ENCODE measurements at regions not wholly inside any gene's neighbourhood (a gene's known extent, or its start where the extent isn't known, plus 50 kb on each side); places are given as distances from the start of the nearest gene placed in this dataset.

- WGBS, 2 donors: 66 to 74% methylated on average over 5 of the region's 5 CpGs
- Histone ChIP-seq H3K36me3 (ENCODE audit: control insufficient read depth in 4 of 4, insufficient read depth in 4 of 4, low read length in 4 of 4) (no peaks in the 10 kb centered on the region), H3K9ac (ENCODE audit: insufficient read depth in 1 of 2, low read length in 2 of 2) (no peak overlapping the region), H3K9me3 (ENCODE audit: control insufficient read depth in 4 of 4, insufficient read depth in 3 of 4, low read length in 3 of 4) (no peaks in the 10 kb centered on the region), H3K4me1 (ENCODE audit: control insufficient read depth in 5 of 5, insufficient read depth in 5 of 5, low read length in 5 of 5) (peaks cover 0 to 18% (median 3%) of the 10 kb centered on the region in 5 donors), H3K4me3 (no peak overlapping the region), H3K27ac (ENCODE audit: low read depth in 1 of 2, low read length in 1 of 2) (no peak overlapping the region), H3K27me3 (ENCODE audit: control insufficient read depth in 3 of 3, insufficient read depth in 3 of 3, low read length in 2 of 3) (no peaks in the 10 kb centered on the region)
- no peak for TF ChIP-seq CTCF (IDR thresholded peaks at IDR 0.05; ENCODE audit: control extremely low read depth, extremely low read depth)
- ATAC-seq (ENCODE audit: insufficient read depth, low FRiP score) (no peak), DNase-seq (no peak)
Measured at GRCh38 chr9:107975426-107976010, 485.9 kb upstream of the KLF4 start.

GRCh38 chr9:107973451-107973850, 483.9 kb upstream of the KLF4 start:
- Histone ChIP-seq H3K4me3 (no peak overlapping the region), H3K4me1 (ENCODE audit: control insufficient read depth in 5 of 5, insufficient read depth in 5 of 5, low read length in 5 of 5) (peaks cover 0 to 19% (median 5%) of the 10 kb centered on the region in 5 donors), H3K27me3 (ENCODE audit: control insufficient read depth in 3 of 3, insufficient read depth in 3 of 3, low read length in 2 of 3) (no peaks in the 10 kb centered on the region), H3K36me3 (ENCODE audit: control insufficient read depth in 4 of 4, insufficient read depth in 4 of 4, low read length in 4 of 4) (no peaks in the 10 kb centered on the region), H3K9ac (ENCODE audit: insufficient read depth in 1 of 2, low read length in 2 of 2) (no peak overlapping the region), H3K27ac (ENCODE audit: low read depth in 1 of 2, low read length in 1 of 2) (no peak overlapping the region), H3K9me3 (ENCODE audit: control insufficient read depth in 4 of 4, insufficient read depth in 3 of 4, low read length in 3 of 4) (no peaks in the 10 kb centered on the region)
- DNase-seq: no peak
- no peak for TF ChIP-seq CTCF (IDR thresholded peaks at IDR 0.05; ENCODE audit: control extremely low read depth, extremely low read depth)
- WGBS, 2 donors: 94 to 100% methylated on average over 1 of the region's 1 CpG
- ATAC-seq (ENCODE audit: insufficient read depth, low FRiP score): no peak

GRCh38 chr9:107972346-107972745, 482.8 kb upstream of the KLF4 start:
- H3K27me3 ChIP-seq (ENCODE audit: control insufficient read depth in 3 of 3, insufficient read depth in 3 of 3, low read length in 2 of 3): no peaks in the 10 kb centered on the region
- no peaks in the 10 kb centered on the region for H3K9me3 ChIP-seq (ENCODE audit: control insufficient read depth in 4 of 4, insufficient read depth in 3 of 4, low read length in 3 of 4)
- no peak overlapping the region for H3K9ac ChIP-seq (ENCODE audit: insufficient read depth in 1 of 2, low read length in 2 of 2)
- WGBS, 2 donors: 68 to 74% methylated on average over 7 of the region's 7 CpGs
- TF ChIP-seq CTCF (IDR thresholded peaks at IDR 0.05; ENCODE audit: control extremely low read depth, extremely low read depth): no peak
- no peak overlapping the region for H3K27ac ChIP-seq (ENCODE audit: low read depth in 1 of 2, low read length in 1 of 2)
- DNase-seq (peak; percentile 17 to 82 (median 78)), ATAC-seq (ENCODE audit: insufficient read depth, low FRiP score) (no peak)
- H3K4me1 ChIP-seq (ENCODE audit: control insufficient read depth in 5 of 5, insufficient read depth in 5 of 5, low read length in 5 of 5): peaks cover 0 to 21% (median 5%) of the 10 kb centered on the region in 5 donors
- H3K36me3 ChIP-seq (ENCODE audit: control insufficient read depth in 4 of 4, insufficient read depth in 4 of 4, low read length in 4 of 4): no peaks in the 10 kb centered on the region
- H3K4me3 ChIP-seq: no peak overlapping the region

GRCh38 chr9:107971241-107971640, 481.7 kb upstream of the KLF4 start:
- Histone ChIP-seq H3K27me3 (ENCODE audit: control insufficient read depth in 3 of 3, insufficient read depth in 3 of 3, low read length in 2 of 3) (no peaks in the 10 kb centered on the region), H3K4me1 (ENCODE audit: control insufficient read depth in 5 of 5, insufficient read depth in 5 of 5, low read length in 5 of 5) (peaks cover 0 to 19% (median 5%) of the 10 kb centered on the region in 5 donors), H3K36me3 (ENCODE audit: control insufficient read depth in 4 of 4, insufficient read depth in 4 of 4, low read length in 4 of 4) (no peaks in the 10 kb centered on the region), H3K27ac (ENCODE audit: low read depth in 1 of 2, low read length in 1 of 2) (no peak overlapping the region), H3K9ac (ENCODE audit: insufficient read depth in 1 of 2, low read length in 2 of 2) (no peak overlapping the region), H3K4me3 (no peak overlapping the region), H3K9me3 (ENCODE audit: control insufficient read depth in 4 of 4, insufficient read depth in 3 of 4, low read length in 3 of 4) (peaks cover 0 to 2% (median 0%) of the 10 kb centered on the region in 4 donors)
- DNase-seq (no peak), ATAC-seq (ENCODE audit: insufficient read depth, low FRiP score) (no peak)
- no peak for TF ChIP-seq CTCF (IDR thresholded peaks at IDR 0.05; ENCODE audit: control extremely low read depth, extremely low read depth)
